GM12874 (cell line): ENCODE measurements at regions not wholly inside any gene's neighbourhood (a gene's known extent, or its start where the extent isn't known, plus 50 kb on each side); places are given as distances from the start of the nearest gene placed in this dataset.

ENCODE experiments used
- CTCF ChIP-seq: IDR thresholded peaks from 2 replicates; pipeline ENCODE4 v1.5.1; 2011; ENCODE audit warnings: low read depth, mild to moderate bottlenecking, control low read depth, low read length, moderate library complexity; ENCODE audit not compliant: insufficient read depth

DNA sequence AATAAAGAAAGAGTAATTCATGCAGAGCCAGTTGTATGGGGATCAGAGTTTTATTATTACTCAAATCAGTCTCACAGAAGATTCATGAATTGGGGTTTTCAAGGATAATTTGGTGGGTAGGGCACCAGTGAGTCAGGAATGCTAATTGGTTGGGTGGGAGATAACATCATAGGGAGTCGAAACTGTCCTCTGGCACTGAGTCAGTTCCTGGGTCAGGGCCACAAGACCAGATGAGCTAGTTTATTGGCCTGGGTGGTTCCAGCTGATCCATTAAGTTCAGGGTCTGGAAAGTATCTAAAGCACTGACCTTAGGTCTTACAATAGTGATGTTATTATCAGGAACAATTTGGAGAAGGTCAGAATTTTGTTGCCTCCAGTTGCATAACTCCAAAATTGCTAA lies 998.6 kb upstream of the EPHA6 start:
- TF ChIP-seq CTCF, result no peak

- TF ChIP-seq CTCF, result no peak
Observed at GRCh38 chr3:95826419-95826818, 988.0 kb upstream of the EPHA6 start.

DNA sequence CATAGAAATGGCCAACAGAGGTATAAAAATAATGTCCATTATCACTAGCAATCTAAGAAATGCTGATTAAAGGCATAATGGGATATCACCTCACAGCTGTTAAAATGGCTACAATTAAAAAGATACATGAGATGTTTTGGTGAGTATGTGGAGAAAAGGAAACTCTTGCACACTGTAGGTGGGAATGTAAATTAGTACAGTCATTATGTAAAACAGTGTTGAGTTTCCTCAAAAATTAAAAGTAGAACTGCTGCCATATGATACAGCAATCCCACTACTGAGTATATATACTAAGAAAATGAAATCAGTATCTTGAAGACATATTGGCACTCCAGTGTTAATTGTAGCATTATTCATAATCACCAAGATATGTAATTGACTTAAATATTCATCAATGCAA lies 982.2 kb upstream of the EPHA6 start:
- TF ChIP-seq CTCF, result no peak

DNA sequence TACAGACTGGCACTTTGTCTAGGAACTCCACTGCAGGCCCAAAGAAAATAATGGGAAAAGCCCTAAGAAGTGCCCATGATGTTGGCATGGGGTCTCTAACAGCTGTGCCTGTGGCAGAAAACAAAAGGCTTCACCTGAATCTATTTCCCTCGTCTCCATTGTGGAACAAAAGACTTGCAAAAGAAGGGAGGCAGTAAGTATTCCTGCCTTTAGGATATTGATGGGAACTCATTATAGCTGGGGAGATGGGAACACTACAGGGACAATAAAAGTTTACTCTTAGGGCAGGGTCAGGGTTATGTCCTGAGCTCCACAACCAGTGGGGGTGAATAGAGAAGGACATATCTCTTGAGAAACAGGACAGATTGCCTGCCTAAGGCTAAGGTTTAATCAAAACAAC lies 930.6 kb upstream of the EPHA6 start:
- TF ChIP-seq CTCF, result no peak

DNA sequence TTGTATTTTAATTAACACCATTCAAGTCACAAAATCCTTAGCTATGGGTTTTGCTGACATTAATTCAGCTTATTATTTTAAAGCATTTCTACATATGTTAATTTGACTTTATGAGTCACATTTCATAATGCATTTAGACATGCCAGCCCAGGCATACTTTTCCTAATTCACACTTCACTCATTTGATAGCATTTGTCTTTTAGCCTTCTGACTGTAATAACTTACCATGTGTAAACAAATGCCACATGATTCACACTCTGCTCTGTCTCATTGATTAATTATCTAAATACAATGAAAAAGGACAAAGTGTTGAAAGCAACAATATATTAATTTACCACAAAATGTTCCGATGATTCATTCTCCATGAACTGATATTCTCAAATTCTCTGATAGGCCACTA lies 927.8 kb upstream of the EPHA6 start:
- no peak for TF ChIP-seq CTCF

DNA sequence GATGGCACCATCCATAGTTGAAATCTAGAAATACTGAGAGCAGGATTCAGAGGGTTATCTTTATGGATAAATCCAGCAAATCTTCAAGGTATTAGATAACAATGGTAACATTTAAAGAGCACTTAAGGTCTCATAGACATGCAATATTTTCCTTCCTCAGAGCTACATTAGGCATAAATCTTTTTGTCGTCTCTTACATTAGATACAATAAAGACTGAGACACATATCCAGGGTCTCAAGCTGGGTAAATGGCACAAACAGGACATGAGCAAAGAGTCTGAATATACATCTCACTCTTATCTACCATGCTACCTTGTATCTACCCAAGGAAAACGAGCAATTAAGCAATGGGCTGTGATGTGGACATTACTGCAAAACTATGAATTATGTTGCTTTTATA lies 927.3 kb upstream of the EPHA6 start:
- TF ChIP-seq CTCF, result no peak

DNA sequence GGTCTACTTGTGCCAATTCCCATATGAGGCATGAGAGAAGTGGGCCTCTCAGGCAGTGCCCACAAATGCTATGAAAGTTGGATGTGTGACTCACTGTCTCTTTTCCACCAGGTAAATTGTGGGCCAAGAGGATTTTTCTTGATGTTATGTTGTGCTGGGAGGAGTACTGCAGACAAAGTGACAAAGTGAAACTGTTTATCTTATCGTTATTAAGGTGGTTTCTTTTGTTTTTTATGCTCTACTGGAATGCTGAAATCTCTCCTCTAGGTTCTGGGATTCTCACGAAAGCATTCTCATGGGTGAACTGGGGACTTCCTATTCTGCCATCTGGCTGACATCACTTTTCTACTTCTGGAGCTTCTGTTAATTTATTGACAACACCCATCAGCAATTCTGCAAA lies 919.6 kb upstream of the EPHA6 start:
- no peak for TF ChIP-seq CTCF

- TF ChIP-seq CTCF, result no peak
Observed at GRCh38 chr3:95899494-95899893, 914.9 kb upstream of the EPHA6 start.
